Liver (tissue), 8 donors: ENCODE measurements at regions not wholly inside any gene's neighbourhood (a gene's known extent, or its start where the extent isn't known, plus 50 kb on each side); places are given as distances from the start of the nearest gene placed in this dataset.

Experiments
- DNase-seq: peaks from one replicate; pipeline ENCODE4 v3.0.0-alpha.2; 2017; ENCODE audit warnings: low spot score
- H3K27ac ChIP-seq, 2 donors: one replicate each; pipeline ENCODE4 v1.7.0; 2013; ENCODE audit warnings: inconsistent platforms in 2 of 2, low read length in 2 of 2, control low read depth in 1 of 2, low read depth in 1 of 2, mild to moderate bottlenecking in 1 of 2
- H3K27me3 ChIP-seq, 4 donors: one replicate each; pipeline versions ENCODE4 v1.6.1 to v1.7.0; 2013; ENCODE audit warnings: low read length in 3 of 4, inconsistent platforms in 1 of 4, mild to moderate bottlenecking in 1 of 4, moderate library complexity in 1 of 4; ENCODE audit not compliant: control insufficient read depth in 4 of 4, insufficient read depth in 4 of 4
- H3K36me3 ChIP-seq, 4 donors: one replicate each; pipeline versions ENCODE4 v1.6.1 to v1.7.0; 2013; ENCODE audit warnings: low read length in 3 of 4, mild to moderate bottlenecking in 3 of 4, low read depth in 1 of 4, moderate library complexity in 1 of 4; ENCODE audit not compliant: control insufficient read depth in 4 of 4, insufficient read depth in 3 of 4
- H3K4me1 ChIP-seq, 4 donors: one replicate each; pipeline versions ENCODE4 v1.6.1 to v1.7.0; 2013; ENCODE audit warnings: low read length in 3 of 4, mild to moderate bottlenecking in 3 of 4, moderate library complexity in 1 of 4; ENCODE audit not compliant: control insufficient read depth in 4 of 4, insufficient read depth in 4 of 4
- H3K4me3 ChIP-seq, 3 donors: one replicate each; pipeline versions ENCODE4 v1.6.1 to v1.7.0; 2013; ENCODE audit warnings: low read length in 3 of 3, control low read depth in 1 of 3, low read depth in 1 of 3, mild to moderate bottlenecking in 1 of 3
- H3K9ac ChIP-seq, 2 donors: one replicate each; pipeline ENCODE4 v1.7.0; 2013; ENCODE audit warnings: low read length in 2 of 2, mild to moderate bottlenecking in 2 of 2, moderate library complexity in 2 of 2, control low read depth in 1 of 2, low read depth in 1 of 2
- H3K9me3 ChIP-seq, 4 donors: one replicate each; pipeline versions ENCODE4 v1.6.1 to v1.7.0; 2013; ENCODE audit warnings: low read length in 3 of 4; ENCODE audit not compliant: control insufficient read depth in 4 of 4
- ATF3 ChIP-seq: IDR thresholded peaks from 2 replicates; pipeline ENCODE4 v1.6.1; 2016; ENCODE audit warnings: antibody characterized with exemption
- CTCF ChIP-seq: fragments of 150-350 bp; IDR thresholded peaks from 2 replicates; pipeline ENCODE4 v1.5.1; 2017; ENCODE audit warnings: improper control_type of control experiment, low read depth, low read length; ENCODE audit not compliant: missing input control
- EGR1 ChIP-seq, 2 donors: IDR thresholded peaks; 2 replicates each; pipeline ENCODE4 v1.6.1; 2016 to 2018; ENCODE audit warnings: antibody characterized with exemption in 2 of 2, low read depth in 2 of 2
- FOXA1 ChIP-seq: IDR thresholded peaks from 2 replicates; pipeline ENCODE4 v1.6.1; 2016; ENCODE audit warnings: antibody characterized with exemption
- FOXA2 ChIP-seq: IDR thresholded peaks from 2 replicates; pipeline ENCODE4 v1.6.1; 2016; ENCODE audit warnings: antibody characterized with exemption
- GABPA ChIP-seq, 2 donors: IDR thresholded peaks in 1 of 2; conservative IDR thresholded peaks in 1 of 2; 2 replicates each; pipeline ENCODE4 v1.6.1; 2016; ENCODE audit warnings: antibody characterized with exemption in 2 of 2, mild to moderate bottlenecking in 1 of 2, moderate library complexity in 1 of 2
- HNF4A ChIP-seq, 2 donors: conservative IDR thresholded peaks; 2 replicates each; pipeline ENCODE4 v1.6.1; 2016; ENCODE audit warnings: antibody characterized with exemption in 2 of 2, mild to moderate bottlenecking in 2 of 2
- HNF4G ChIP-seq: IDR thresholded peaks from 2 replicates; pipeline ENCODE4 v1.6.1; 2016; ENCODE audit warnings: antibody characterized with exemption
- JUND ChIP-seq, 2 donors: IDR thresholded peaks; 2 replicates each; pipeline ENCODE4 v1.6.1; 2016; ENCODE audit warnings: antibody characterized with exemption in 2 of 2
- MAX ChIP-seq: IDR thresholded peaks from 2 replicates; pipeline ENCODE4 v1.6.1; 2016; ENCODE audit warnings: antibody characterized with exemption
- NR2F2 ChIP-seq: IDR thresholded peaks from 2 replicates; pipeline ENCODE4 v1.6.1; 2016; ENCODE audit warnings: antibody characterized with exemption
- RAD21 ChIP-seq, 2 donors: IDR thresholded peaks; 2 replicates each; pipeline ENCODE4 v1.6.1; 2016; ENCODE audit warnings: antibody characterized with exemption in 2 of 2, mild to moderate bottlenecking in 2 of 2
- REST ChIP-seq: IDR thresholded peaks from 2 replicates; pipeline ENCODE4 v1.6.1; 2016; ENCODE audit warnings: antibody characterized with exemption, mild to moderate bottlenecking
- RXRA ChIP-seq, 2 donors: IDR thresholded peaks; 2 replicates each; pipeline ENCODE4 v1.6.1; 2017 to 2018; ENCODE audit warnings: antibody characterized with exemption in 2 of 2, mild to moderate bottlenecking in 1 of 2
- SP1 ChIP-seq: IDR thresholded peaks from 2 replicates; pipeline ENCODE4 v1.6.1; 2018; ENCODE audit warnings: antibody characterized with exemption, mild to moderate bottlenecking
- TAF1 ChIP-seq: conservative IDR thresholded peaks from 2 replicates; pipeline ENCODE4 v1.6.1; 2016; ENCODE audit warnings: antibody characterized with exemption, mild to moderate bottlenecking
- YY1 ChIP-seq: IDR thresholded peaks from 2 replicates; pipeline ENCODE4 v1.6.1; 2016; ENCODE audit warnings: antibody characterized with exemption, mild to moderate bottlenecking
- ZBTB33 ChIP-seq: IDR thresholded peaks from 2 replicates; pipeline ENCODE4 v1.6.1; 2016; ENCODE audit warnings: antibody characterized with exemption
- WGBS: extraction: QIAGEN DNeasy Blood & Tissue Kit; methylation state at CpG from one replicate; pipeline ENCODE4 v1.1.7; 2013; 5-methylcytosine and 5-hydroxymethylcytosine counted together
- donor health status: healthy.
- donor health status: healthy.
- donor health status: healthy.
- donor health status: healthy.
- donor health status: healthy.

GRCh38 chr3:194976049-194976451 is 290.4 kb downstream of the FAM43A start:
- Histone ChIP-seq H3K27ac (no peak overlapping the region), H3K9ac (no peak overlapping the region), H3K4me3 (no peak overlapping the region), H3K36me3 (no peaks in the 10 kb centered on the region), H3K4me1 (peaks cover 3 to 11% (median 9%) of the 10 kb centered on the region in 4 donors), H3K9me3 (no peaks in the 10 kb centered on the region), H3K27me3 (no peaks in the 10 kb centered on the region)
- WGBS = 45% methylated on average over 5 of the region's 5 CpGs
- TF ChIP-seq GABPA (IDR thresholded peaks at IDR 0.05 in 1 of 2, conservative IDR thresholded peaks at IDR 0.05 in 1 of 2) (no peak), EGR1 (IDR thresholded peaks at IDR 0.05; ENCODE audit: low read depth in 2 of 2) (peak in 1 of 2 donors; percentile 36), NR2F2 (no peak), SP1 (peak; percentile 64), CTCF (no peak), JUND (IDR thresholded peaks at IDR 0.05) (peak in 1 of 2 donors; percentile 36), HNF4G (no peak), FOXA2 (peak; percentile 83), ATF3 (peak; percentile 19), FOXA1 (peak; percentile 64), TAF1 (no peak), ZBTB33 (no peak), REST (no peak), MAX (peak; percentile 81), RXRA (IDR thresholded peaks at IDR 0.05) (peak; percentile 47 to 80), HNF4A (conservative IDR thresholded peaks at IDR 0.05) (peak; percentile 48 to 69), RAD21 (IDR thresholded peaks at IDR 0.05) (peak; percentile 53 to 59), YY1 (peak; percentile 85)
- no peak for DNase-seq
